Mucosa of descending colon (tissue), 3 donors: ENCODE measurements at regions not wholly inside any gene's neighbourhood (a gene's known extent, or its start where the extent isn't known, plus 50 kb on each side); places are given as distances from the start of the nearest gene placed in this dataset.

Experiments
- ATAC-seq: fragments of 200-7000 bp; cut with Tn5 transposase; one replicate; pipeline ENCODE4 v1.9.1; 2020; ENCODE audit warnings: mild to moderate bottlenecking, moderate library complexity
- DNase-seq, 3 donors: peaks; one replicate each; pipeline ENCODE4 v3.0.0-alpha.2; 2020
- H3K36me3 ChIP-seq: fragments of 200-600 bp; one replicate; pipeline ENCODE4 v1.8.0; 2021; ENCODE audit warnings: low read depth, mild to moderate bottlenecking
- H3K4me1 ChIP-seq: fragments of 200-600 bp; one replicate; pipeline ENCODE4 v1.8.0; 2021; ENCODE audit warnings: low read depth, mild to moderate bottlenecking
- H3K4me3 ChIP-seq: fragments of 200-600 bp; one replicate; pipeline ENCODE4 v1.8.0; 2021; ENCODE audit warnings: mild to moderate bottlenecking
- H3K9me3 ChIP-seq: fragments of 200-600 bp; one replicate; pipeline ENCODE4 v1.8.0; 2021; ENCODE audit warnings: mild to moderate bottlenecking
- intact Hi-C, 2 donors: fragments of 100-400 bp; cut with DNase I in 1 of 2; cut with micrococcal nuclease in 1 of 2; formaldehyde crosslinking; loops; one replicate each; pipeline versions ENCODE4 v1.11.0 to v1.11.1; 2022; cut with DNase I, micrococcal nuclease
- TF ChIP-seq, protein P1 (sequence below): fragments of 200-600 bp; IDR thresholded peaks from one replicate; pipeline ENCODE4 v1.8.0; 2022; ENCODE audit warnings: antibody characterized with exemption, mild to moderate bottlenecking
- donor health status: DM: no; HTN: no; CAD: no; lungs with moderate emphysema.
- donor health status: DM: no; HTN: no; CAD: no.
- donor health status: DM: no; HTN: yes; CAD: no.

GRCh38 chr16:62254372-62254771 lies 218.1 kb upstream of the CDH8 start:
- H3K9me3 ChIP-seq, result no peaks in the 10 kb centered on the region
- DNase-seq, result no peak
- no peak overlapping the region for H3K4me3 ChIP-seq
- intact Hi-C loops, result no loop called here
- H3K4me1 ChIP-seq, result no peaks in the 10 kb centered on the region
- no peak for ATAC-seq
- TF ChIP-seq, protein P1, sequence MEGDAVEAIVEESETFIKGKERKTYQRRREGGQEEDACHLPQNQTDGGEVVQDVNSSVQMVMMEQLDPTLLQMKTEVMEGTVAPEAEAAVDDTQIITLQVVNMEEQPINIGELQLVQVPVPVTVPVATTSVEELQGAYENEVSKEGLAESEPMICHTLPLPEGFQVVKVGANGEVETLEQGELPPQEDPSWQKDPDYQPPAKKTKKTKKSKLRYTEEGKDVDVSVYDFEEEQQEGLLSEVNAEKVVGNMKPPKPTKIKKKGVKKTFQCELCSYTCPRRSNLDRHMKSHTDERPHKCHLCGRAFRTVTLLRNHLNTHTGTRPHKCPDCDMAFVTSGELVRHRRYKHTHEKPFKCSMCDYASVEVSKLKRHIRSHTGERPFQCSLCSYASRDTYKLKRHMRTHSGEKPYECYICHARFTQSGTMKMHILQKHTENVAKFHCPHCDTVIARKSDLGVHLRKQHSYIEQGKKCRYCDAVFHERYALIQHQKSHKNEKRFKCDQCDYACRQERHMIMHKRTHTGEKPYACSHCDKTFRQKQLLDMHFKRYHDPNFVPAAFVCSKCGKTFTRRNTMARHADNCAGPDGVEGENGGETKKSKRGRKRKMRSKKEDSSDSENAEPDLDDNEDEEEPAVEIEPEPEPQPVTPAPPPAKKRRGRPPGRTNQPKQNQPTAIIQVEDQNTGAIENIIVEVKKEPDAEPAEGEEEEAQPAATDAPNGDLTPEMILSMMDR, result no peak
- no peaks in the 10 kb centered on the region for H3K36me3 ChIP-seq

DNA sequence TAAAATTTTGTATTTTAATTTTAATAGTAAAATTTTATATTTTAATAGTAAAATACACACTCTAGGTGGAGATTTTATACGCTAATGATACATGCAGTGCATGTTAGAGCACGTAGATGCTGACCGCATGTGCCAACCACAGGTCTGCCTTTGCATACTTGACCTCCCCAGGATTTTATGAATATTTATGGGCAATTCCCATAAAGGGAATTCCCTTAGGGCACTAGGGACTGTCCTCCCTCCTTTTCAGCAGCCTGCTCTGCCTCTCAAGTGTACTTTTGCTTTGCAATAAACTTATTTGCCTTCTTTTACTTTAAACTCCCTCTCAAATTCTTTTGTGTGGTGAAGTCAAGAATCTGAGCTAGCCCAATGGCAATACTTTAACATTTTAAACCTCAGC lies 217.7 kb upstream of the CDH8 start:
- H3K36me3 ChIP-seq, result no peaks in the 10 kb centered on the region
- intact Hi-C loops, result no loop called here
- no peaks in the 10 kb centered on the region for H3K4me1 ChIP-seq
- DNase-seq (no peak), ATAC-seq (no peak)
- no peak overlapping the region for H3K4me3 ChIP-seq
- no peaks in the 10 kb centered on the region for H3K9me3 ChIP-seq
- TF ChIP-seq, protein P1, result no peak

DNA sequence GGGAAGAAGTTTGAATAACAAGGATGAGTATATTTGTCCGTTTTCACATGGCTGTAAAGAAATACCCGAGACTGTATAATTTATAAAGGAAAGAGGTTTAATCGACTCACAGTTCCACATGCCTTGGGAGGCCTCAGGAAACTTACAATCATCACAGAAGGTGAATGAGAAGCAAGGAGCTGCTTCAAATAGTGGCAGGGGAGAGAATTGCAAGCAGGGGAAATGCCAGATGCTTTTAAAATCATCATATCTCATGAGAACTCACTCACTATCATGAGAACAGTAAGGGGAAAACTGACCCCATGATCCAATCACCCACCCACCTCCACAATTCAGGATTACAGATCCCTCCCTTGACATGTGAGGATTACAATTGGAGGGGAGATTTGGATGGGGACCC lies 212.8 kb upstream of the CDH8 start:
- DNase-seq, result no peak
- Histone ChIP-seq H3K4me1 (no peaks in the 10 kb centered on the region), H3K9me3 (no peaks in the 10 kb centered on the region), H3K36me3 (no peaks in the 10 kb centered on the region), H3K4me3 (no peak overlapping the region)
- ATAC-seq, result no peak
- intact Hi-C loops, result no loop called here
- TF ChIP-seq, protein P1, result no peak

DNA sequence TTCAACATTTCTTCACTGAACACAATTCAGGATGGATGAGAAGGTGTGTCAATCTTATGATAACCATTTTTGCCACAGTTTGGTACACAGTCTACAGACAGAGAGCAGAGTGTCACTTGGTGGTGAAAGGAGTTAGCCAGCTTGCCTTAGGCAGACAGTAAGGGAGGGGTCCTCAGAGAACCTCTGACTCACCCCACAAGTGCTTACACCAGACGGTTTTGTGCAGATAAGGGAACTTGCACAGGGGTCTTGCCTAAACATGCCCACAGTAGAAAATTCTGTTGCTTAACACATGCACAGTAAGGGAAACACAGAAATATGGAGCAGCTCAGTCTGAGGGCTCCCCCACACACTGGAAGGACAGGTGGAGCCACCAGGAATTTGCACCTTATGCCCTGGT lies 204.5 kb upstream of the CDH8 start:
- Histone ChIP-seq H3K4me1 (no peaks in the 10 kb centered on the region), H3K4me3 (no peak overlapping the region), H3K9me3 (no peaks in the 10 kb centered on the region), H3K36me3 (no peaks in the 10 kb centered on the region)
- ATAC-seq, result no peak
- intact Hi-C loops, result no loop called here
- DNase-seq, result no peak
- TF ChIP-seq, protein P1, result no peak

DNA sequence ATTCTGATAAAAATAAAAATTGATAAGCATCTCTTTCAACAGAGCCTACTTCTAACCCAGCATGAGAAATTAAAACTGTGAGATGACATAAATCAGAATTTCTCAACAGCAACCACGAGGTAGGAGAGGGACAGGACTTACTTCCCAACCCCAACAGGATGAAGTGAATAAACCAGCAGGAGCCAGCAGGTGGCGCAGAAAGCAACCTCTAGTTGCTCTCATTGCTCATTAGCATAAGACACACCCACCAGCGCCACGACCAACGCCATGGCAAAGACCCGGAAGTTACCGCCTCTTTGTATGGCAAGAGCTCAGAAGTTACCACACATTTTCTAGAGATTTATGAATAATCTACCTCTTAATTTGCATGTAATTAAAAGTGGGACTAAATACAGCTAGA lies 189.4 kb upstream of the CDH8 start:
- ATAC-seq, result peak; percentile 83
- Histone ChIP-seq H3K36me3 (no peaks in the 10 kb centered on the region), H3K9me3 (no peaks in the 10 kb centered on the region), H3K4me3 (no peak overlapping the region), H3K4me1 (no peaks in the 10 kb centered on the region)
- TF ChIP-seq, protein P1, result no peak
- intact Hi-C loops, result no loop called here
- peak; percentile 55 to 78 (median 73) for DNase-seq

DNA sequence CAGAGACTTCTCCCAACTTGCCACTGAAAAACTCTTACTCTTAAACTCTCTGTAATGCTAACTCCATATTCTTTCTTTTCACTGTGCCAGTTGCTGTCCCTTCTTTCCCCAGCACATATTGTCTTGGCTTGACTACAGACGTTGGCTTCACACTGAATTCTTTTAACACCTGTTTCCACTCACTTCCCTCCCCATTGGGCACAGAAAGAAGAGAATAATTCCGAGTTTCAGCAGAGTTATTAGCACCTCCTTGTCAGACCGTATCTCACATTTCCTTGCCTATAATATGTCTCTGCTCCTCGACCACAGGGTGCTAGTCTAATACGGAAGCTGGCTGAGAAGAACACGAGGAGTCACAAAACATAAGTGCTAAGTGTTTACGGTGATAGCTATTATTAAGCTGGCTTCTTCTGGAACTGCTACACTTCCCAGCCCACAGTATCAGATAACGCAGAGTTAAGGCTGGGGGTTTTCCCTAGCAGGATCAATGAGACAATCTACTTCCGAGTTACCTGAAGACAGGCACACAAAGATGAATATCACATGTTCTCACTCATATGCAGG lies 188.5 kb upstream of the CDH8 start:
- no peaks in the 10 kb centered on the region for H3K9me3 ChIP-seq
- TF ChIP-seq, protein P1, result no peak
- DNase-seq (no peak), ATAC-seq (no peak)
- H3K4me3 ChIP-seq, result no peak overlapping the region
- H3K36me3 ChIP-seq, result no peaks in the 10 kb centered on the region
- intact Hi-C loops, result no loop called here
- H3K4me1 ChIP-seq, result no peaks in the 10 kb centered on the region
